PC-9 (cell line): ENCODE measurements at regions not wholly inside any gene's neighbourhood (a gene's known extent, or its start where the extent isn't known, plus 50 kb on each side); places are given as distances from the start of the nearest gene placed in this dataset.

Source experiments
- EZH2 ChIP-seq: fragments of 200-600 bp; sonication (generic); IDR thresholded peaks from 2 replicates; pipeline ENCODE4 v1.8.0; 2017; ENCODE audit warnings: antibody characterized with exemption, low read depth
- TF ChIP-seq, protein P1 (sequence below): fragments of 200-600 bp; sonication (generic); conservative IDR thresholded peaks from 2 replicates; pipeline ENCODE4 v1.6.1; 2017; ENCODE audit warnings: mixed run types, antibody characterized with exemption, mild to moderate bottlenecking, moderate library complexity

DNA sequence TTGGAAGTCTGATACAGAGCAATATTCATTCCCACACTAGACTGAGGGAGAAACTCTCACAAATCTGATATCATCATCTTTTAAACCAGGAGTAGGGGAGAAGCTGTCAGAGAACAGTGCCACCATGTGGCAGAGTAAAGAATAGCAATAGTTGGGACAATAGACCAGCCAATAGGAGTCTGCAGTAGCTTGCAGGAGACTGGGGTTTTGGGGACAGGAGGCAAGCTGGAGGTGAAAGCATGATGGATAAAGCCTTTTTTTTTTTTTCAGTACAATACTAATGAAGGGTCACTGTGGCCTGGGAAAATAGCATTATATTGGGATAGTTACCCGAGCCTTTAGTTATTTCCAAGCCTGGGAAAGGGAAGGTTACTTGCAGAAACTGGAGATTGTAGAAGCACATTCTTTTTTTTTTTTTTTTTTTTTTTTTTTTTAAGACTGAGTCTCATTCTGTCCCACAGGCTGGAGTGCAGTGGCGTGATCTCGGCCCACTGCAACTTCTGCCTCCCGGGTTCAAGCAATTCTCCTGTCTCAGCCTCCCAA, 120.7 kb downstream of the S1PR1 start:
- TF ChIP-seq, protein P1, sequence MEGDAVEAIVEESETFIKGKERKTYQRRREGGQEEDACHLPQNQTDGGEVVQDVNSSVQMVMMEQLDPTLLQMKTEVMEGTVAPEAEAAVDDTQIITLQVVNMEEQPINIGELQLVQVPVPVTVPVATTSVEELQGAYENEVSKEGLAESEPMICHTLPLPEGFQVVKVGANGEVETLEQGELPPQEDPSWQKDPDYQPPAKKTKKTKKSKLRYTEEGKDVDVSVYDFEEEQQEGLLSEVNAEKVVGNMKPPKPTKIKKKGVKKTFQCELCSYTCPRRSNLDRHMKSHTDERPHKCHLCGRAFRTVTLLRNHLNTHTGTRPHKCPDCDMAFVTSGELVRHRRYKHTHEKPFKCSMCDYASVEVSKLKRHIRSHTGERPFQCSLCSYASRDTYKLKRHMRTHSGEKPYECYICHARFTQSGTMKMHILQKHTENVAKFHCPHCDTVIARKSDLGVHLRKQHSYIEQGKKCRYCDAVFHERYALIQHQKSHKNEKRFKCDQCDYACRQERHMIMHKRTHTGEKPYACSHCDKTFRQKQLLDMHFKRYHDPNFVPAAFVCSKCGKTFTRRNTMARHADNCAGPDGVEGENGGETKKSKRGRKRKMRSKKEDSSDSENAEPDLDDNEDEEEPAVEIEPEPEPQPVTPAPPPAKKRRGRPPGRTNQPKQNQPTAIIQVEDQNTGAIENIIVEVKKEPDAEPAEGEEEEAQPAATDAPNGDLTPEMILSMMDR, result peak; percentile 97
- no peak for TF ChIP-seq EZH2
